Stimulated activated CD4-positive, alpha-beta T cell treated with anti-CD3 and anti-CD28 coated beads, Interleukin-4, amount 100 ng/mL, for 4 hours (primary cell): ENCODE measurements at regions not wholly inside any gene's neighbourhood (a gene's known extent, or its start where the extent isn't known, plus 50 kb on each side); places are given as distances from the start of the nearest gene placed in this dataset.
"Not testable (repeated sequence)": the region's sequence is repeated elsewhere in the genome, so short reads cannot be mapped to it uniquely, and the experiment has no call there.

Experiments
- DNase-seq, 2 experiments: peaks; one replicate each; pipeline ENCODE4 v3.0.0-alpha.2; 2020

DNA sequence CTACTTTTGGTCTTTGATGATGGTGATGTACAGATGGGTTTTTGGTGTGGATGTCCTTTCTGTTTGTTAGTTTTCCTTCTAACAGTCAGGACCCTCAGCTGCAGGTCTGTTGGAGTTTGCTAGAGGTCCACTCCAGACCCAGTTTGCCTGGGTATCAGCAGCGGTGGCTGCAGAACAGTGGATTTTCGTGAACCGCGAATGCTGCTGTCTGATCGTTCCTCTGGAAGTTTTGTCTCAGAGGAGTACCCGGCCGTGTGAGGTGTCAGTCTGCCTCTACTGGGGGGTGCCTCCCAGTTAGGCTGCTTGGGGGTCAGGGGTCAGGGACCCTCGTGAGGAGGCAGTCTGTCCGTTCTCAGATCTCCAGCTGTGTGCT, 56.6 kb upstream of the TNFAIP8 start:
- not testable (repeated sequence) for DNase-seq

DNA sequence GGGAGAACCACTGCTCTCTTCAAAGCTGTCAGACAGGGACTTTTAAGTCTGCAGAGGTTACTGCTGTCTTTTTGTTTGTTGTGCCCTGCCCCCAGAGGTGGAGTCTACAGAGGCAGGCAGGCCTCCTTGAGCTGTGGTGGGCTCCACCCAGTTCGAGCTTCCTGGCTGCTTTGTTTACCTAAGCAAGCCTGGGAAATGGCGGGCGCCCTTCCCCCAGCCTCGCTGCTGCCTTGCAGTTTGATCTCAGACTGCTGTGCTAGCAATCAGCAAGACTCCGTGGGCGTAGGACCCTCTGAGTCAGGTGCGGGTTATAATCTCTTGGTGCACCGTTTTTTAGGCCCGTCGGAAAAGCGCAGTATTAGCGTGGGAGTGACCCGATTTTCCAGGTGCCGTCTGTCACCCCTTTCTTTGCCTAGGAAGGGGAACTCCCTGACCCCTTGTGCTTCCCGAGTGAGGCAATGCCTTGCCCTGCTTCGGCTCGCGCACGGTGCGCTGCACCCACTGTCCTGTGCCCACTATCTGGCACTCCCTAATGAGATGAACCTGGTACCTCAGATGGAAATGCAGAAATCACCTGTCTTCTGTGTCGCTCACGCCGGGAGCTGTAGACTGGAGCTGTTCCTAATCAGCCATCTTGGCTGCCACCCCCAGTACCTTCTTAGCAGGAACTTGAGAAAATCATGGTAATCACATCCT, 56.1 kb upstream of the TNFAIP8 start:
- peak; percentile 82 to 98 for DNase-seq

DNA sequence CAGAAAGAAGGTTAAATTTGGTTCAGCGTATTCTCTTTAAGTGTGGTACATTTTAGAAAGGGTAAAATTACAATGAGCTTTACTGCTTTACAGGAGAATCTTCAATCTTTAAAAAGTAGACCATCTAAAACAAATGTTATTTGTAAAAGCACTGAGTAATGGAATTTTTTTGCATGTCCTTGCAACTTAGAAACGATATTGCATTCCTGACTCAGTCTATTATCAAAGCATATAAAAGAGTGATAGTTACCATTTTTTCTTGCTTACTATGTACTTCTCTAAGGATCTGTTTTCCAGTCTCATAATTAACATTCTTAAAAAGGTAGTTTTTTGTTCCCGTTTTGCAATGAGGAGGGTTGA, 55.5 kb upstream of the TNFAIP8 start:
- DNase-seq, result no peak

DNA sequence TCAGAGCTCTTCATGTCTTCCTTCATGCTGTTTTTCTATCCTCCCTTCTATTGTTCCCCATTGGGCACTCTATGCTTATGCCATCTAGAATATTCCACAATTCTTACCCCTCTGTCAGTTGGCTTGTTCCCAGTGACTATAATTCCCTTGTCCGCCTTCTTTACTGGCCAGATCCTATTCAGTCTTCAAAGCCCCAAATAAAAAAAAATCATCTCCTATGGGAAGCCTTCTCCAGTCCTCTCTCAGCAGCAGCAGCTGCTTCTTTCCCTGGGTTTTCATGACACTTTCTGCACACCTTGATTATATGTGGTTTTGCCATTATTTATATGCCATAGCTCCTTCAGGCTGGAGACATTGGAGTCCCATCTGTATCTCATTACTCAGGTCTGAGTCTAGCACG, 54.6 kb upstream of the TNFAIP8 start:
- DNase-seq, result no peak

DNA sequence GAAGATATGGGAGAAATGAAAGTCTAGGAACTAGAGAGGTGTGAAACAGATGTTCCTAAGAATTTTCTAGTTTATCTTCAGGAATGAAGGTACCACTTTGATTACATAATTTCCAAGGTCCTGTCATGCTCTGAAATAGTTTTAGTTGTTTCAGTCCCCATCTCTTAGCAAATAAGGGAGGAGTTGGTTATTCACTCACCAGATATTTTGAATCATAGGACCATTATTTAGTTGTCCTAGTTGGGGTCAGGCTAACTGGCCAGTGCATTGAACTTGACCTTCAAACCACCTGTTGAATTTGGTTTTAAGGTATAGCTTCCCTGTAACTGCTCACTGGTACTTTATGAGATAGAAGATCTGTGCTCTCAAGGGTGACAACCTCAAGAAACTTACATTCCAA, 53.9 kb upstream of the TNFAIP8 start:
- no peak for DNase-seq

DNA sequence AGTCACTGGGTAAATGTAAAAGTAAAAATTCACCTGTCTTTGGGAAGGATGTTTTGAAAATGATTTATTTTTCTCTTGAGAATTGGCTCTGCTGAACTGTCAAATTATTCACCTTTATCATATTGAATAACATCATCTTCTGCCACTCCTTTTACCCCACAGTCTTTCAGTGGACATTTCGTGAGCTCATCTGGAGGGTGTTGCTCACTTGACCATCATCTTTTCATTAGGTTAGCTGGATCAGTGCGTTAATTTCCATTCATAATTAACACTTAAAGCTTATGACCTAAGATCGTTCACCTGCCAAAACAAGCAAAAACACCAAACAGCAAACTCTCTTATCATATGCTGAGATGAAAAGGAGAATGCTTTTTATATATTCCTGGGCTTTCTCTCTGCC, 53.4 kb upstream of the TNFAIP8 start:
- no peak for DNase-seq

DNA sequence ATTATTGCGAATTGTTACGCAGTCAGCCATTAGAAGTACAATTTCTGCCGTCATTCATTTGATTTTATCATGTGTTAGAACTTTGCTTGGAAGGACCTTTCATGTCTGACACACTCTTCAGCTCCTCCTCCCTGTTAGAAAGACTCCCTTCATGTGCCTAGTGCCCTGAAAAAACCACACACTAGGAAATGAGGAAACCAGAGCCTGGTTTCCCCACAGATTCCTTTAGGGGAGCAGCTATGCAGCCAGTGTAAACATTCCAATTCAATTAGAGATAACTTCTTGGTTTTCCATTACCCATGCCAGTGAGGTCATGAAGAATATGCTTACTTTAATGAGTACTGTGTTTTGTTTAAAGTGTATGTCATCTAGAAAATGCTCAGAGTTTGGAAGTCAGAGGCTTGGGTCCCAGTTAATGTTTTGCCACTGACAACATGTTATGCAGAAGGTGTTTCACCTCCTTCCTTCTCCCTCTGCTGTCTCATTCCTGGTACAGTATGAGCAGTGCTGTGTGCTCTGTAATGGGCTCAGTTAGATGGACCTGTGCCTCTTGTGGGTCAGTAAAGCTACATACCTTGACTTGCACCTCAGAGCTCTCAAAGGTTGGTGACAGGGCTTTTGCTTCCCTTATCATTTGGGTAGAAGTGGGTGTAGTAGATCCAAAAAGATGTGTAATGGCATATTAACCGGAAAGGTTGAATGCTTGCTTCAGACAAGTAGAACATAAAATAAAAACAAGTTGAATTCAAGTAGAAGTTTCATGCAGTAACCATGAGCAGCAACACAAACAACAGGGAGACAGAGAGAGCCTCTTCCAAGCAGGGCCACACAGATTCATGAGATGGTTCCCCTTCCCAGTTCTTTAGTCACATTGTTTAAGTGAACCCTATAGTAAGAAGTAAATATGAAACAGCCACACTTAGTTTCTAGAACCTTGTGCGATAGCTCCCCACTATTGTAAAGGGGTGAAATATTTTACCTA, 52.6 kb upstream of the TNFAIP8 start:
- DNase-seq, result no peak

DNA sequence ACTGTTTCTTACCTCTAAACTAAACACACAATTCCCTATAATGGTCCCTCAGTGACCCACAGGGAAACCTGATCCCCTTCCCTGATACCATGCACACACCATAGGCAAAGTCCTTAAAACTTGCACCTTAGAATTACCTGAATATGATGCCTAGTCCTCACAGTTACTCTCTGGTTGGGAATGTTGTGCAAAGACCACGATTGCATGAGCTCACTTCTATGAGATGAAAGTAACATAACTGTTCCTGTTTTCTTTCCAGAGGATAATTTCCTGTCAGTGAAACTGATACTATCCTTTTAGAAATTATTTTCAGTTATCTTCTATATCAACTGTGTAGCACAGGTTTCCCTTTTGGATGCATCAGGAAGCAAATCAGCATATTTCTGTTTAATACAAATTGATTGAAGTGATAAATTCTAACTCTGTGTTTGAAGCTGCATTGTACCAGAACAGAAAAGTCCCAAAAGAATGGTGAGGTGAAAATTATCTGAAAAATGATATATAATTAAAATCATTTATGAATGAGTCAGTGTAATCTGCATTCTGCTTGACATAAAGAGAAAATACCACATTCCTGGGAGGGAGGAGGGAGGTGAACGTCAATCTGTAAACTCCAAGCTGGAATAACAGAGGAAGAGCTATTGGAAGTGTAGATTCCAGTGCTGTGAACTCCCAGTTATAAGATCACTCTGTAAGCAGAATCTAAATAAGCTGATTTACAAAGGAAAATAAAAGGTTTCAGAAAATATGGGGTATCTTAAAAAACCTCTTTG, 51.2 kb upstream of the TNFAIP8 start:
- no peak for DNase-seq
